Breast epithelium (tissue), 3 donors: ENCODE measurements at regions not wholly inside any gene's neighbourhood (a gene's known extent, or its start where the extent isn't known, plus 50 kb on each side); places are given as distances from the start of the nearest gene placed in this dataset.

Source experiments
- CTCF ChIP-seq, 3 donors: fragments of 450-650 bp; IDR thresholded peaks; one replicate each; pipeline ENCODE4 v1.5.1; 2016 to 2017; ENCODE audit warnings: antibody characterized with exemption in 3 of 3, mild to moderate bottlenecking in 3 of 3, moderate library complexity in 3 of 3
- POLR2AphosphoS5 ChIP-seq, 3 donors: sonication (generic); formaldehyde crosslinking; IDR thresholded peaks; one replicate each; pipeline ENCODE4 v1.6.1; 2017; ENCODE audit warnings: antibody characterized with exemption in 3 of 3

GRCh38 chr4:18556402-18556801, 534.8 kb upstream of the LCORL start:
- TF ChIP-seq CTCF (IDR thresholded peaks at IDR 0.05) (no peak), POLR2AphosphoS5 (IDR thresholded peaks at IDR 0.05) (no peak)
